AG09309 (cell line): ENCODE measurements at regions not wholly inside any gene's neighbourhood (a gene's known extent, or its start where the extent isn't known, plus 50 kb on each side); places are given as distances from the start of the nearest gene placed in this dataset.
A peak's percentile ranks its signal among the peaks of the same experiment; 100 is the strongest.

Experiments used
- DNase-seq: peaks from one replicate; pipeline ENCODE4 v3.0.0-alpha.2; 2010; ENCODE audit warnings: low read depth
- H3K4me3 ChIP-seq: 2 replicates; pipeline ENCODE4 v1.5.1; 2011; ENCODE audit warnings: mild to moderate bottlenecking, low read depth, low read length, moderate library complexity; ENCODE audit not compliant: control insufficient read depth
- CTCF ChIP-seq: IDR thresholded peaks from 2 replicates; pipeline ENCODE4 v1.5.1; 2011; ENCODE audit warnings: mild to moderate bottlenecking, low read depth, low read length, inconsistent platforms; ENCODE audit not compliant: insufficient read depth, control insufficient read depth; ENCODE audit errors: missing control alignments

GRCh38 chr1:228900099-228900885 lies 165.0 kb downstream of the RHOU start:
- no peak for TF ChIP-seq CTCF
- no peak overlapping the region for H3K4me3 ChIP-seq
- no peak for DNase-seq

GRCh38 chr1:228900886-228901392 lies 165.7 kb downstream of the RHOU start:
- DNase-seq = no peak
- TF ChIP-seq CTCF = no peak
- no peak overlapping the region for H3K4me3 ChIP-seq

- no peak overlapping the region for H3K4me3 ChIP-seq
- TF ChIP-seq CTCF = no peak
- no peak for DNase-seq
Measured at GRCh38 chr1:228901936-228902681, 166.8 kb downstream of the RHOU start.

GRCh38 chr1:228902781-228903433 lies 167.6 kb downstream of the RHOU start:
- no peak overlapping the region for H3K4me3 ChIP-seq
- no peak for TF ChIP-seq CTCF
- DNase-seq = peak; percentile 87

- H3K4me3 ChIP-seq = no peak overlapping the region
- DNase-seq = no peak
- no peak for TF ChIP-seq CTCF
Measured at GRCh38 chr1:228903434-228904071, 168.3 kb downstream of the RHOU start.

- DNase-seq = no peak
- TF ChIP-seq CTCF = no peak
- H3K4me3 ChIP-seq = no peak overlapping the region
Measured at GRCh38 chr1:228904222-228904621, 168.9 kb downstream of the RHOU start.
